ENCODE measurements at regions not wholly inside any gene's neighbourhood (a gene's known extent, or its start where the extent isn't known, plus 50 kb on each side); places are given as distances from the start of the nearest gene placed in this dataset.

DNA sequence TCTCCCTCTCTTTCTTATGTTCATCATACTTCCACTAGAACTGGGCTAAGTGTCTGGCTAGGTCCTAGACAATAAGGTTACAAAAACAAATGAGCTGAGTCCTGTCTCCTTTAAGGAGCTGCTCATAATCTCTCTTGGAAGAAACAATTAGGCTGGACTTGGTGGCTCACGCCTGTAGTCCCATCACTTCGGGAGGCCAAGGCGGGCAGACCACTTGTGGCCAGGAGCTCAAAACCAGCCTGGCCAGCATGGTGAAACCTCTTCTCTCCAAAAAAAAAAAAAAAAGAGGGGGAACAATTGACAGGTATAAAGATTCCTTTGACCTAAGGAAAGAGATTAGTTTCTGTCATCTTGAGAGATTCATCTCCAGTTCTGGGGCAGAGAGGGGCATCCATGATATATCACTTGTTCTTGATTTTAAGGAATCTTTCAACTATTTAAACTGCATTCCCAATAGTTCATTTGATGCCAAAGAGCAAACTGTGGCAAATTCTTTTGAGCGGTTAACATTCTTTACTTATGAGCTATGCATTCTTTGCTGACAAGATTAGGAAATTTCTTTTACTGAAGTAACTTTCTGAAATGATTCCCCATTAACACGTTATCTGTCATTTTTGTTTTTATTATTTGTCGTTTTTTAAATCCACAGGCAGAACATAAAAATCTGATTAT is 125.5 kb downstream of the C11orf87 start:
- TF ChIP-seq BACH2 (CRISPR knock-in tag; IDR thresholded peaks at IDR 0.05; ENCODE audit: borderline replicate concordance) (no peak), GLIS3 (CRISPR knock-in tag; IDR thresholded peaks at IDR 0.05) (no peak)
- TF ChIP-seq, protein P1, sequence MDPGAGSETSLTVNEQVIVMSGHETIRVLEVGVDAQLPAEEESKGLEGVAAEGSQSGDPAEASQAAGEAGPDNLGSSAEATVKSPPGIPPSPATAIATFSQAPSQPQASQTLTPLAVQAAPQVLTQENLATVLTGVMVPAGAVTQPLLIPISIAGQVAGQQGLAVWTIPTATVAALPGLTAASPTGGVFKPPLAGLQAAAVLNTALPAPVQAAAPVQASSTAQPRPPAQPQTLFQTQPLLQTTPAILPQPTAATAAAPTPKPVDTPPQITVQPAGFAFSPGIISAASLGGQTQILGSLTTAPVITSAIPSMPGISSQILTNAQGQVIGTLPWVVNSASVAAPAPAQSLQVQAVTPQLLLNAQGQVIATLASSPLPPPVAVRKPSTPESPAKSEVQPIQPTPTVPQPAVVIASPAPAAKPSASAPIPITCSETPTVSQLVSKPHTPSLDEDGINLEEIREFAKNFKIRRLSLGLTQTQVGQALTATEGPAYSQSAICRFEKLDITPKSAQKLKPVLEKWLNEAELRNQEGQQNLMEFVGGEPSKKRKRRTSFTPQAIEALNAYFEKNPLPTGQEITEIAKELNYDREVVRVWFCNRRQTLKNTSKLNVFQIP (CRISPR knock-in tag; IDR thresholded peaks at IDR 0.05; ENCODE audit: borderline replicate concordance, low read depth): no peak
- TF ChIP-seq, protein P2, sequence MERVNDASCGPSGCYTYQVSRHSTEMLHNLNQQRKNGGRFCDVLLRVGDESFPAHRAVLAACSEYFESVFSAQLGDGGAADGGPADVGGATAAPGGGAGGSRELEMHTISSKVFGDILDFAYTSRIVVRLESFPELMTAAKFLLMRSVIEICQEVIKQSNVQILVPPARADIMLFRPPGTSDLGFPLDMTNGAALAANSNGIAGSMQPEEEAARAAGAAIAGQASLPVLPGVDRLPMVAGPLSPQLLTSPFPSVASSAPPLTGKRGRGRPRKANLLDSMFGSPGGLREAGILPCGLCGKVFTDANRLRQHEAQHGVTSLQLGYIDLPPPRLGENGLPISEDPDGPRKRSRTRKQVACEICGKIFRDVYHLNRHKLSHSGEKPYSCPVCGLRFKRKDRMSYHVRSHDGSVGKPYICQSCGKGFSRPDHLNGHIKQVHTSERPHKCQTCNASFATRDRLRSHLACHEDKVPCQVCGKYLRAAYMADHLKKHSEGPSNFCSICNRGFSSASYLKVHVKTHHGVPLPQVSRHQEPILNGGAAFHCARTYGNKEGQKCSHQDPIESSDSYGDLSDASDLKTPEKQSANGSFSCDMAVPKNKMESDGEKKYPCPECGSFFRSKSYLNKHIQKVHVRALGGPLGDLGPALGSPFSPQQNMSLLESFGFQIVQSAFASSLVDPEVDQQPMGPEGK (CRISPR knock-in tag; IDR thresholded peaks at IDR 0.05; ENCODE audit: borderline replicate concordance): peak; percentile 23; the same call in 1 of the 2 replicates

Data from SK-N-SH treated with all-trans-retinoic acid at 6 μM for 48 hours (cell line).